HK-2 (cell line): ENCODE measurements at regions not wholly inside any gene's neighbourhood (a gene's known extent, or its start where the extent isn't known, plus 50 kb on each side); places are given as distances from the start of the nearest gene placed in this dataset.

Experiments
- DNase-seq: peaks from one replicate; pipeline ENCODE4 v3.0.0-alpha.2; 2018; ENCODE audit not compliant: unreplicated experiment

- no peak for DNase-seq
Measured at GRCh38 chr9:129400971-129401622, 219.8 kb downstream of the C9orf50 start.

- no peak for DNase-seq
Measured at GRCh38 chr9:129400001-129400970, 220.6 kb downstream of the C9orf50 start.

- no peak for DNase-seq
Measured at GRCh38 chr9:129399634-129399990, 221.3 kb downstream of the C9orf50 start.

- DNase-seq, result no peak
Measured at GRCh38 chr9:129398961-129399633, 221.0 kb upstream of the IER5L start.

- no peak for DNase-seq
Measured at GRCh38 chr9:129398101-129398960, 220.3 kb upstream of the IER5L start.

- no peak for DNase-seq
Measured at GRCh38 chr9:129397335-129397734, 219.3 kb upstream of the IER5L start.

- no peak for DNase-seq
Measured at GRCh38 chr9:129396365-129396708, 218.3 kb upstream of the IER5L start.

GRCh38 chr9:129395633-129396364 is 217.7 kb upstream of the IER5L start:
- no peak for DNase-seq

- DNase-seq, result no peak
Measured at GRCh38 chr9:129394886-129395279, 216.8 kb upstream of the IER5L start.

- no peak for DNase-seq
Measured at GRCh38 chr9:129394061-129394885, 216.2 kb upstream of the IER5L start.

GRCh38 chr9:129393064-129393463 is 215.0 kb upstream of the IER5L start:
- no peak for DNase-seq

GRCh38 chr9:129392093-129392541 is 214.1 kb upstream of the IER5L start:
- no peak for DNase-seq

- no peak for DNase-seq
Measured at GRCh38 chr9:129391221-129391661, 213.2 kb upstream of the IER5L start.

GRCh38 chr9:129390541-129390940 is 212.5 kb upstream of the IER5L start:
- no peak for DNase-seq

GRCh38 chr9:129387822-129388221 is 209.8 kb upstream of the IER5L start:
- no peak for DNase-seq

GRCh38 chr9:129386812-129387177 is 208.7 kb upstream of the IER5L start:
- DNase-seq, result no peak

- DNase-seq, result no peak
Measured at GRCh38 chr9:129385211-129385934, 207.3 kb upstream of the IER5L start.

GRCh38 chr9:129384491-129385210 is 206.6 kb upstream of the IER5L start:
- no peak for DNase-seq
